ENCODE measurements at regions not wholly inside any gene's neighbourhood (a gene's known extent, or its start where the extent isn't known, plus 50 kb on each side); places are given as distances from the start of the nearest gene placed in this dataset.
A peak's percentile ranks its signal among the peaks of the same experiment; 100 is the strongest.
"Not testable (repeated sequence)": the region's sequence is repeated elsewhere in the genome, so short reads cannot be mapped to it uniquely, and the experiment has no call there.

GRCh38 chr9:62833323-62834200 is 1643.7 kb downstream of the SPATA31A7 start:
- DNase-seq (ENCODE audit: low read depth) = peak; percentile 75

- peak; percentile 67 for DNase-seq (ENCODE audit: low read depth)
Observed at GRCh38 chr9:62837254-62837911, 1647.5 kb downstream of the SPATA31A7 start.

- peak; percentile 83 for DNase-seq (ENCODE audit: low read depth)
Observed at GRCh38 chr9:62838024-62838718, 1648.3 kb downstream of the SPATA31A7 start.

GRCh38 chr9:62839168-62839567 is 1649.3 kb downstream of the SPATA31A7 start:
- not testable (repeated sequence) for DNase-seq (ENCODE audit: low read depth)

- DNase-seq (ENCODE audit: low read depth) = not testable (repeated sequence)
Observed at GRCh38 chr9:62843145-62843544, 1653.3 kb downstream of the SPATA31A7 start.

- not testable (repeated sequence) for DNase-seq (ENCODE audit: low read depth)
Observed at GRCh38 chr9:62843706-62844290, 1654.0 kb downstream of the SPATA31A7 start.

- not testable (repeated sequence) for DNase-seq (ENCODE audit: low read depth)
Observed at GRCh38 chr9:62844681-62845185, 1654.9 kb downstream of the SPATA31A7 start.

GRCh38 chr9:62848258-62848657 is 1658.4 kb downstream of the SPATA31A7 start:
- DNase-seq (ENCODE audit: low read depth) = not testable (repeated sequence)

GRCh38 chr9:62849991-62850390 is 1660.2 kb downstream of the SPATA31A7 start:
- not testable (repeated sequence) for DNase-seq (ENCODE audit: low read depth)

GRCh38 chr9:62857280-62857679 is 1667.4 kb downstream of the SPATA31A7 start:
- not testable (repeated sequence) for DNase-seq (ENCODE audit: low read depth)

GRCh38 chr9:62858240-62858639 is 1668.4 kb downstream of the SPATA31A7 start:
- DNase-seq (ENCODE audit: low read depth) = not testable (repeated sequence)

- DNase-seq (ENCODE audit: low read depth) = not testable (repeated sequence)
Observed at GRCh38 chr9:62860939-62861860, 1671.4 kb downstream of the SPATA31A7 start.

GRCh38 chr9:62862180-62862579 is 1672.3 kb downstream of the SPATA31A7 start:
- DNase-seq (ENCODE audit: low read depth) = not testable (repeated sequence)

- not testable (repeated sequence) for DNase-seq (ENCODE audit: low read depth)
Observed at GRCh38 chr9:62863319-62863718, 1673.5 kb downstream of the SPATA31A7 start.

GRCh38 chr9:62863867-62864266 is 1674.0 kb downstream of the SPATA31A7 start:
- DNase-seq (ENCODE audit: low read depth) = not testable (repeated sequence)

GRCh38 chr9:62864481-62865469 is 1674.9 kb downstream of the SPATA31A7 start:
- DNase-seq (ENCODE audit: low read depth) = peak; percentile 33

GRCh38 chr9:62869061-62869460 is 1679.2 kb downstream of the SPATA31A7 start:
- not testable (repeated sequence) for DNase-seq (ENCODE audit: low read depth)

- not testable (repeated sequence) for DNase-seq (ENCODE audit: low read depth)
Observed at GRCh38 chr9:62871765-62872164, 1681.9 kb downstream of the SPATA31A7 start.

GRCh38 chr9:62874213-62874612 is 1684.4 kb downstream of the SPATA31A7 start:
- DNase-seq (ENCODE audit: low read depth) = not testable (repeated sequence)
